ENCODE measurements at regions not wholly inside any gene's neighbourhood (a gene's known extent, or its start where the extent isn't known, plus 50 kb on each side); places are given as distances from the start of the nearest gene placed in this dataset.

GRCh38 chr18:75524181-75524580, 96.7 kb upstream of the SMIM21 start:
- no peak for DNase-seq

- DNase-seq: no peak
Measured at GRCh38 chr18:75521816-75522215, 94.3 kb upstream of the SMIM21 start.

- no peak for DNase-seq
Measured at GRCh38 chr18:75518007-75518406, 90.5 kb upstream of the SMIM21 start.

GRCh38 chr18:75517286-75517685, 89.8 kb upstream of the SMIM21 start:
- no peak for DNase-seq

- no peak for DNase-seq
Measured at GRCh38 chr18:75507636-75508035, 80.1 kb upstream of the SMIM21 start.

GRCh38 chr18:75506913-75507312, 79.4 kb upstream of the SMIM21 start:
- no peak for DNase-seq

GRCh38 chr18:75504469-75504868, 77.0 kb upstream of the SMIM21 start:
- DNase-seq: no peak

- DNase-seq: no peak
Measured at GRCh38 chr18:75503615-75504014, 76.1 kb upstream of the SMIM21 start.

- DNase-seq: no peak
Measured at GRCh38 chr18:75502286-75502685, 74.8 kb upstream of the SMIM21 start.

- DNase-seq: no peak
Measured at GRCh38 chr18:75500545-75500944, 73.0 kb upstream of the SMIM21 start.

GRCh38 chr18:75497576-75498235, 70.2 kb upstream of the SMIM21 start:
- no peak for DNase-seq

GRCh38 chr18:75496151-75496550, 68.6 kb upstream of the SMIM21 start:
- no peak for DNase-seq

- no peak for DNase-seq
Measured at GRCh38 chr18:75492852-75493251, 65.3 kb upstream of the SMIM21 start.

GRCh38 chr18:75491361-75491760, 63.9 kb upstream of the SMIM21 start:
- no peak for DNase-seq

- no peak for DNase-seq
Measured at GRCh38 chr18:75489493-75490190, 62.1 kb upstream of the SMIM21 start.

GRCh38 chr18:75483662-75484061, 56.2 kb upstream of the SMIM21 start:
- no peak for DNase-seq

- DNase-seq: no peak
Measured at GRCh38 chr18:75482880-75483279, 55.4 kb upstream of the SMIM21 start.

- DNase-seq: no peak
Measured at GRCh38 chr18:75480487-75480886, 53.0 kb upstream of the SMIM21 start.

GRCh38 chr18:75478996-75479880, 51.7 kb upstream of the SMIM21 start:
- DNase-seq: peak; percentile 39

- DNase-seq: peak; percentile 66
Measured at GRCh38 chr18:75477900-75478299, 50.4 kb upstream of the SMIM21 start.
